ENCODE measurements at regions not wholly inside any gene's neighbourhood (a gene's known extent, or its start where the extent isn't known, plus 50 kb on each side); places are given as distances from the start of the nearest gene placed in this dataset.

- Histone ChIP-seq H3K4ac (ENCODE audit: low read length) (no peak overlapping the region), H2AK5ac (ENCODE audit: low read depth, low read length) (no peak overlapping the region), H2AFZ (ENCODE audit: low read length) (peak overlapping the region; percentile 60), H2BK120ac (ENCODE audit: low read depth, low read length) (no peak overlapping the region), H2BK12ac (ENCODE audit: low read length) (no peak overlapping the region), H3K79me1 (ENCODE audit: low read depth, low read length) (no peaks in the 10 kb centered on the region), H2BK15ac (ENCODE audit: low read length) (no peak overlapping the region), H3K27ac (replicated peaks; ENCODE audit: low read length) (no peak overlapping the region), H3K4me1 (ENCODE audit: control insufficient read depth in 2 of 2, insufficient read depth in 1 of 2, low read depth in 1 of 2, low read length in 2 of 2) (no peaks in the 10 kb centered on the region), H3K27me3 (ENCODE audit: control insufficient read depth in 3 of 3, insufficient read depth in 3 of 3, low read depth in 1 of 3, low read length in 3 of 3) (peaks cover 0 to 24% (median 0%) of the 10 kb centered on the region in 3 experiments), H2BK5ac (ENCODE audit: low read length) (no peak overlapping the region), H3K23ac (ENCODE audit: low read depth, low read length, poor library complexity) (peak overlapping the region; percentile 8), H3K9ac (ENCODE audit: low read depth, low read length, poor library complexity) (no peak overlapping the region), H4K91ac (ENCODE audit: low read depth, low read length, poor library complexity) (no peak overlapping the region), H3K4me2 (ENCODE audit: insufficient read depth, low read length, poor library complexity, severe bottlenecking) (no peak overlapping the region), H3K4me3 (ENCODE audit: low read length in 2 of 2) (no peak overlapping the region), H3K18ac (ENCODE audit: low read length) (no peak overlapping the region), H4K8ac (ENCODE audit: low read depth, low read length) (no peak overlapping the region), H3K14ac (ENCODE audit: low read length) (no peak overlapping the region), H3K36me3 (replicated peaks in 1 of 2; ENCODE audit: control insufficient read depth in 2 of 2, insufficient read depth in 2 of 2, low read length in 2 of 2) (no peaks in the 10 kb centered on the region), H3K9me3 (replicated peaks in 1 of 2; ENCODE audit: control insufficient read depth in 2 of 2, insufficient read depth in 1 of 2, low read depth in 1 of 2, low read length in 2 of 2) (peaks cover 0 to 1% of the 10 kb centered on the region in 2 donors)
- no CpG with 5 or more reads among the region's 22 CpGs for WGBS, 2 donors (ENCODE audit: extremely low coverage in 2 of 2, insufficient read length in 2 of 2, insufficient replicate concordance in 1 of 2)
- DNase-seq (ENCODE audit: low spot score): no peak
Measured at GRCh38 chr1:22383526-22384294, 67.9 kb upstream of the ZBTB40 start.

GRCh38 chr1:22385537-22385936 lies 66.1 kb upstream of the ZBTB40 start:
- no peak overlapping the region for H2BK5ac ChIP-seq (ENCODE audit: low read length)
- peaks cover 0 to 1% of the 10 kb centered on the region in 2 donors for H3K9me3 ChIP-seq (replicated peaks in 1 of 2; ENCODE audit: control insufficient read depth in 2 of 2, insufficient read depth in 1 of 2, low read depth in 1 of 2, low read length in 2 of 2)
- H3K4me2 ChIP-seq (ENCODE audit: insufficient read depth, low read length, poor library complexity, severe bottlenecking): no peak overlapping the region
- H3K4ac ChIP-seq (ENCODE audit: low read length): no peak overlapping the region
- H3K79me1 ChIP-seq (ENCODE audit: low read depth, low read length): no peaks in the 10 kb centered on the region
- no peak for DNase-seq (ENCODE audit: low spot score)
- no peaks in the 10 kb centered on the region for H3K36me3 ChIP-seq (replicated peaks in 1 of 2; ENCODE audit: control insufficient read depth in 2 of 2, insufficient read depth in 2 of 2, low read length in 2 of 2)
- no peak overlapping the region for H2BK12ac ChIP-seq (ENCODE audit: low read length)
- no peak overlapping the region for H4K8ac ChIP-seq (ENCODE audit: low read depth, low read length)
- H3K27me3 ChIP-seq (ENCODE audit: control insufficient read depth in 3 of 3, insufficient read depth in 3 of 3, low read depth in 1 of 3, low read length in 3 of 3): peaks cover 0 to 10% (median 0%) of the 10 kb centered on the region in 3 experiments
- H2AK5ac ChIP-seq (ENCODE audit: low read depth, low read length): no peak overlapping the region
- H3K27ac ChIP-seq (replicated peaks; ENCODE audit: low read length): no peak overlapping the region
- H4K91ac ChIP-seq (ENCODE audit: low read depth, low read length, poor library complexity): no peak overlapping the region
- H2AFZ ChIP-seq (ENCODE audit: low read length): no peak overlapping the region
- H3K23ac ChIP-seq (ENCODE audit: low read depth, low read length, poor library complexity): no peak overlapping the region
- no CpG with 5 or more reads among the region's 4 CpGs for WGBS, 2 donors (ENCODE audit: extremely low coverage in 2 of 2, insufficient read length in 2 of 2, insufficient replicate concordance in 1 of 2)
- no peak overlapping the region for H3K4me3 ChIP-seq (ENCODE audit: low read length in 2 of 2)
- H2BK120ac ChIP-seq (ENCODE audit: low read depth, low read length): no peak overlapping the region
- H3K4me1 ChIP-seq (ENCODE audit: control insufficient read depth in 2 of 2, insufficient read depth in 1 of 2, low read depth in 1 of 2, low read length in 2 of 2): no peaks in the 10 kb centered on the region
- H2BK15ac ChIP-seq (ENCODE audit: low read length): no peak overlapping the region
- H3K18ac ChIP-seq (ENCODE audit: low read length): no peak overlapping the region
- H3K14ac ChIP-seq (ENCODE audit: low read length): no peak overlapping the region
- no peak overlapping the region for H3K9ac ChIP-seq (ENCODE audit: low read depth, low read length, poor library complexity)

DNA sequence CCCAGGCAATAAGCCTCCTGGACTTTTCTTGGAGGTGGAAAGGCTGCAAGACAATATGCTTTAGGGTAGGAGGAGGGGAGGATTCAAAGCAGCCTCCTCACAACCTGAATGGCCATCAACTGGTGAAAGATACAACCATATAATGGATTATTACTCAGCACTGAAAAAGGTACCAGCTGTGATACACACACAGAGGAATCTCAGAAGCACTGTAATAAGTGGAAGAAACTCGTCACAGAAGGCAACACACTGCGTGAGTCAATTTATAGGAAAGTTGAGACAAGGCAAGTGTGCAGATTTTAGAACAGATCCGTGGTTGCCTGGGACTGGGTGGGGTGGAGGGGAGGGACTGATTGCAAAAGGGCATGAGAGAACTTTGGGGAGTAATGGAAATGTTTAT lies 64.9 kb upstream of the ZBTB40 start:
- Histone ChIP-seq H3K4me2 (ENCODE audit: insufficient read depth, low read length, poor library complexity, severe bottlenecking) (no peak overlapping the region), H3K27ac (replicated peaks; ENCODE audit: low read length) (no peak overlapping the region), H4K91ac (ENCODE audit: low read depth, low read length, poor library complexity) (no peak overlapping the region), H2BK12ac (ENCODE audit: low read length) (no peak overlapping the region), H3K23ac (ENCODE audit: low read depth, low read length, poor library complexity) (no peak overlapping the region), H2BK120ac (ENCODE audit: low read depth, low read length) (no peak overlapping the region), H4K8ac (ENCODE audit: low read depth, low read length) (no peak overlapping the region), H3K79me1 (ENCODE audit: low read depth, low read length) (no peaks in the 10 kb centered on the region), H2BK15ac (ENCODE audit: low read length) (no peak overlapping the region), H3K27me3 (ENCODE audit: control insufficient read depth in 3 of 3, insufficient read depth in 3 of 3, low read depth in 1 of 3, low read length in 3 of 3) (peaks cover 0 to 16% (median 0%) of the 10 kb centered on the region in 3 experiments), H3K4me1 (ENCODE audit: control insufficient read depth in 2 of 2, insufficient read depth in 1 of 2, low read depth in 1 of 2, low read length in 2 of 2) (no peaks in the 10 kb centered on the region), H3K18ac (ENCODE audit: low read length) (no peak overlapping the region), H2AK5ac (ENCODE audit: low read depth, low read length) (no peak overlapping the region), H3K14ac (ENCODE audit: low read length) (no peak overlapping the region), H3K9ac (ENCODE audit: low read depth, low read length, poor library complexity) (no peak overlapping the region), H3K9me3 (replicated peaks in 1 of 2; ENCODE audit: control insufficient read depth in 2 of 2, insufficient read depth in 1 of 2, low read depth in 1 of 2, low read length in 2 of 2) (peaks cover 0 to 1% of the 10 kb centered on the region in 2 donors), H3K4ac (ENCODE audit: low read length) (no peak overlapping the region), H3K36me3 (replicated peaks in 1 of 2; ENCODE audit: control insufficient read depth in 2 of 2, insufficient read depth in 2 of 2, low read length in 2 of 2) (no peaks in the 10 kb centered on the region), H3K4me3 (ENCODE audit: low read length in 2 of 2) (no peak overlapping the region), H2AFZ (ENCODE audit: low read length) (no peak overlapping the region), H2BK5ac (ENCODE audit: low read length) (no peak overlapping the region)
- DNase-seq (ENCODE audit: low spot score): no peak
- no CpG with 5 or more reads among the region's 3 CpGs for WGBS, 2 donors (ENCODE audit: extremely low coverage in 2 of 2, insufficient read length in 2 of 2, insufficient replicate concordance in 1 of 2)

DNA sequence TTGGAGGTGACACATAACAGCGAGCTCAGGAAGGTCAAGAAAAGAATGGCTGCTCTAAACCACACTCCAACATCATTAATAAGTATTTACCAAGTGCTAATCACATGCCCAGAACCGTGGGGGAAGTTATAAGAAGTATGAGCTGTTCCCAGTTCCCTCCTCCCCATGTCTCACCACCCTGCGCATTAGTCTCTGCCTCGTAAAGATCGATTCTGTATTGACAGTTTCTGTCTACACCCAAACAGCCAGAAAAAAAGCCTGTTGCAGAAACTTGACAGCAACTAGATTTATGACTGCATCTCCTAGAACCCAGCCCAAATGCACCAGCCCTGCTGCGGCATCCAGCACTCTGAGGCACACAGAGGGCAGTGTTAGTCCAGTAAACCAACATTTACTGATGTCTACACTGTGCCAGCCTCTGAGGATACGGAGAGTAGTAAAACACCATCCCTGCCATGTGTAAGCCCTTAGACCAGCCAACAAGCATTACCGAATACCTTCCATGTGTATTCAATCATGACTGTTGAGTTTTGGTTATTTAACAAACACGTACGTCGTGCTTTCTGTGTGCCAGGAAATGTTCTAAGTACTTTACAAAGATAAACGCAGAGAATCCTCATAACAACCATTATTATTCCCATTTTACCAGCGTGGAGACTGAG lies 63.6 kb upstream of the ZBTB40 start:
- no peak overlapping the region for H2AK5ac ChIP-seq (ENCODE audit: low read depth, low read length)
- no peak overlapping the region for H2BK15ac ChIP-seq (ENCODE audit: low read length)
- peaks cover 0 to 17% (median 0%) of the 10 kb centered on the region in 3 experiments for H3K27me3 ChIP-seq (ENCODE audit: control insufficient read depth in 3 of 3, insufficient read depth in 3 of 3, low read depth in 1 of 3, low read length in 3 of 3)
- H3K9me3 ChIP-seq (replicated peaks in 1 of 2; ENCODE audit: control insufficient read depth in 2 of 2, insufficient read depth in 1 of 2, low read depth in 1 of 2, low read length in 2 of 2): peaks cover 0 to 1% of the 10 kb centered on the region in 2 donors
- no peak overlapping the region for H3K23ac ChIP-seq (ENCODE audit: low read depth, low read length, poor library complexity)
- no peaks in the 10 kb centered on the region for H3K79me1 ChIP-seq (ENCODE audit: low read depth, low read length)
- WGBS, 2 donors (ENCODE audit: extremely low coverage in 2 of 2, insufficient read length in 2 of 2, insufficient replicate concordance in 1 of 2): no CpG with 5 or more reads among the region's 13 CpGs
- H4K8ac ChIP-seq (ENCODE audit: low read depth, low read length): no peak overlapping the region
- H3K4me1 ChIP-seq (ENCODE audit: control insufficient read depth in 2 of 2, insufficient read depth in 1 of 2, low read depth in 1 of 2, low read length in 2 of 2): no peaks in the 10 kb centered on the region
- no peak overlapping the region for H3K4me2 ChIP-seq (ENCODE audit: insufficient read depth, low read length, poor library complexity, severe bottlenecking)
- H3K4me3 ChIP-seq (ENCODE audit: low read length in 2 of 2): no peak overlapping the region
- H2BK5ac ChIP-seq (ENCODE audit: low read length): no peak overlapping the region
- DNase-seq (ENCODE audit: low spot score): no peak
- no peak overlapping the region for H2AFZ ChIP-seq (ENCODE audit: low read length)
- H3K36me3 ChIP-seq (replicated peaks in 1 of 2; ENCODE audit: control insufficient read depth in 2 of 2, insufficient read depth in 2 of 2, low read length in 2 of 2): no peaks in the 10 kb centered on the region
- H3K9ac ChIP-seq (ENCODE audit: low read depth, low read length, poor library complexity): no peak overlapping the region
- no peak overlapping the region for H2BK12ac ChIP-seq (ENCODE audit: low read length)
- no peak overlapping the region for H4K91ac ChIP-seq (ENCODE audit: low read depth, low read length, poor library complexity)
- no peak overlapping the region for H2BK120ac ChIP-seq (ENCODE audit: low read depth, low read length)
- H3K14ac ChIP-seq (ENCODE audit: low read length): no peak overlapping the region
- no peak overlapping the region for H3K18ac ChIP-seq (ENCODE audit: low read length)
- no peak overlapping the region for H3K4ac ChIP-seq (ENCODE audit: low read length)
- no peak overlapping the region for H3K27ac ChIP-seq (replicated peaks; ENCODE audit: low read length)
